HG03442 (cell line): ENCODE measurements at regions not wholly inside any gene's neighbourhood (a gene's known extent, or its start where the extent isn't known, plus 50 kb on each side); places are given as distances from the start of the nearest gene placed in this dataset.
A peak's percentile ranks its signal among the peaks of the same experiment; 100 is the strongest.

Experiments used
- ATAC-seq: cut with Tn5 transposase; IDR thresholded peaks from one replicate; pipeline ENCODE4 v1.9.1; 2021; ENCODE audit warnings: mild to moderate bottlenecking, moderate library complexity; ENCODE audit not compliant: unreplicated experiment

DNA sequence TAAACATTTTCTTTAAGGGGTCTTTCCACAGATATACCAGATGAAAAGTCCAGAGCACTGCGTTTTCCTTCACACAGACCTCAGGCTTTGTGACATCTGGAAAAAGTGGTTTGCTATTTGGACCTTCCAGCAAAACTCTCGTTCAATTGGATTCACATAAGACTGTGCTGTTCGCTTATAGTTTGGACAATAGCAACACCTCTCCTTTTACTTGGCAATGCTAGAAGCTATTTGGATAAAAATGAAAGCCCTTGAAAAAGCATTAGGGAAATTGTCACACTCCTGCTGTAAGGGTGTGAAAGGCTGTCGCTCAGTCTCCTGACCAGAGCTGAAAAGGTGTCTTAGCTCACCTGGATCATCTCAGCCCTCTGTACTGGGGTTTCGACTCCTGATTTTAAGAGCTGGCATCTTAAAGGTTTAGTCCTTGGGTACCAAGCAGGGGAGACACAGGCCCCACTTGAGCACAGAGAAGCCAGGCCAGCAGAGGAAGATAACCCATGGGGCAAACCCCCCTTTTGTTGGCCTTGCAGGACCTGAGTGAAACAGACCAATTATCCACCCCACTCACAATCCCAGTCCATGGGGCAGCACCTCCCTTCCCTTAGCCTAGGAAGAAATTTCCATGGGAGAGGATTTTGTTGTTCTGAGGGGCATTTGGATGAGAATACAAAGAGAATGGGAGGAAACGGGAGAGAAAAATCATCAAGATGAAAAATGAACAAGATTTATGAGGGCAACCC is 257.6 kb downstream of the DLEU7 start:
- ATAC-seq: no peak

DNA sequence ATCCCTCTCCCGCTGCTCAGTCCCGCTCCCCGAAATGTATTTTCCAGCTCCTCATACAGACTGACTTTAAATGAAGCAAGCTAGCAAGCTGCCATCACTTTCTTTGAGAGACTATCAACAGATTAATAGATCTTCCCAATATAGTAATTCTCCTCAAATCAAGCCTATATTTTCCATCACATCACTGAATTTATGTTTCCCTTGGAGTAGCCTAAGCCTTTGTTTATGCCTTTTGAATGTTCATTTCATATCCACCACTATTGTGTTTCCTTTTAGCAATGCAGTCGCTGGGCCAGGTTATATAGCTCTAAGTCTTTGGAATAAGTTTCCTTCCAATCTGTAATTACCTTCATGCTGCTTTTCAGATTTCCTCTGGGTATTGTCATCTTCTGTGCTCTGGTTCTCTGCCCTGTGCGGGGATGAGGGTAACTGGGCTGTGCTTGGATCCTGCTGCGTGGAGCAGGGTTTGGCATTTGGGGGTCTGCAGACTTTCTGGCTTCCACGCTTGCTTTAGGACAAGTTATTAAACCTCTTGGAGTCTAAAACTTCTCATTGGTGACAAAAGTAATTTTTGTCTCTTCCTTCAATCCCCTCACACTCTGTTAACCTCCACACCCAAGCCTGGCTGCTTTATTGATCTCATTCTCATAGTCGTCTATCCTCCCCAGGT is 256.9 kb downstream of the DLEU7 start:
- no peak for ATAC-seq

GRCh38 chr13:50587115-50587514 is 256.4 kb downstream of the DLEU7 start:
- ATAC-seq: no peak

GRCh38 chr13:50587645-50588373 is 255.7 kb downstream of the DLEU7 start:
- no peak for ATAC-seq

- ATAC-seq: no peak
Observed at GRCh38 chr13:50588491-50589130, 254.9 kb downstream of the DLEU7 start.

DNA sequence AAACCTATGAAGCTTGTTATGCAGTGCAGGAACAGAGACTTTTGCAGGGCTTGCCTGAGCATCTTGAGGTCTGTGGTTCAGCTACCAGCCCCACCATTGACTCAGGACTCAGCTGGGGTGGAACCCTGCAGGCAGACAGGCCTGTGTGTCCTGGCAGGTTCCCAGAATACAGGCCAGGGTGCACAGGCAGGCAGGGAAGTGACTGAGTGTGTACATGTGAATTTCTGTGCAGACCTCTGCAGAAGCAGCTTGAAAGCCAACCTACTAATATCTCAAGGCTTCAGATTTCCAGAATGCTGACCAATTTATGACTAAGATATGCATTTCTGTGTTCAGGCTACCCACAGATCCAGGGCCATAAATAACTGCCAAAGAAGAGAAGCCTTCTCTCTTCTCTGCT is 254.4 kb downstream of the DLEU7 start:
- peak; percentile 39 for ATAC-seq

GRCh38 chr13:50589651-50590054 is 253.8 kb downstream of the DLEU7 start:
- ATAC-seq: no peak

GRCh38 chr13:50592412-50593155 is 250.9 kb downstream of the DLEU7 start:
- no peak for ATAC-seq

GRCh38 chr13:50593207-50593606 is 250.3 kb downstream of the DLEU7 start:
- no peak for ATAC-seq

GRCh38 chr13:50594276-50595051 is 249.0 kb downstream of the DLEU7 start:
- peak; percentile 86 for ATAC-seq

DNA sequence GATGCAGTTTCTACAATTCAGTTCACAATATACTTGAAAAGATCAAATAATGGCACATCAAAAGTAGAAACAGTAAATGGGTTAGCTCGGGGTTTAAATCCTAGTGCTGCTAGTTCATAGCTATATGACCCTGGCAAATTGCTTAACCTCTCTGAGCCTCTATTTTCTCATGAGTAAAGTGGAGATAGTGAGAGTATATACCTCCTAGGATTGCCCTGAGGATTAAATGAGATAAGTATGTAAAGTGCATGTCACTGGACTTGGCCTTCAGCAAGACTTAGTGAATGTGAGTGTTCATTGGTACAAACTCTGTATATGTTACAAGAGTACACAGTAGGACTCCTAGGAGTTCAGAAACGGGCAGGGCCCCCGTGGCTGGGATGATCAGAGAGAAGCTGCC is 248.3 kb downstream of the DLEU7 start:
- ATAC-seq: no peak

DNA sequence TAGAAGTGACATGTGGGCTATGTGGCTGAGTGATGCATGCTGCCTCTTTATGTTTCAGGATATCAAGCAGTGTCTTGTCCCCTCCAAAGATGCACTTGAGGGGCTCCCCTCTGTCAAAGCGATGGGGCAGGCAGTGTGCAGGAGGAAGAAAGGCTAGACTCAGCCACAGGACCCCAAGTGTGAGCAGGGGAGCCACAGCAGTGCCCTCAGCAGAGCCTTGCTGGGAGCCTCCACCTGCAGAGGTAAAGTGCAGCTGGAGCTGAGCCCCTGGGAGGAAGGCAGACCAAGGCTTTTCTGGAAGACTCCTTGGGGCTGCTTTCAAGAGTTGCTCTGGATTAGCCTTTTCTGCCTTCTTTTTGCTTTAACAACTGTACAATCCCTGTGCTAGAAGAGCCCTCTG is 247.3 kb downstream of the DLEU7 start:
- no peak for ATAC-seq

DNA sequence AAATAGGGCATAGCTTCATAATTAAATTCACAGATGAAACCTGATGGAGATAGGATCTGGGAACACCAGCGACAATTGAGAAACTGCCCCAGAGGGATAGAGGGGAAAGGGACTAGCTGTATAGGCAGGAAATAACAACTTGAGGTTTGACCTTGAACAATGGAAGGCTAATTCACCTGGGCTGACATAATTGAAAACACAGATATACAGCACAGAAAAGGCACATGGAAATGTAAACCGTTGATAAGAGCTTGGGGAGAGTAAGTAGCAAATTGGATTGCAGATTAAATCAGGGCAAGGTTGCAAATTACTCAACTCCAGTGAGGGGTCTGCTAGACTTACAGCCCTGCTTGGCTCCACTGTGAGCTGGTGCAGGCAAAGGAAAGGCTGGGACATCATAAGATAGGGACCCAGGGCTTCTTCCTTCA is 246.7 kb downstream of the DLEU7 start:
- ATAC-seq: no peak

DNA sequence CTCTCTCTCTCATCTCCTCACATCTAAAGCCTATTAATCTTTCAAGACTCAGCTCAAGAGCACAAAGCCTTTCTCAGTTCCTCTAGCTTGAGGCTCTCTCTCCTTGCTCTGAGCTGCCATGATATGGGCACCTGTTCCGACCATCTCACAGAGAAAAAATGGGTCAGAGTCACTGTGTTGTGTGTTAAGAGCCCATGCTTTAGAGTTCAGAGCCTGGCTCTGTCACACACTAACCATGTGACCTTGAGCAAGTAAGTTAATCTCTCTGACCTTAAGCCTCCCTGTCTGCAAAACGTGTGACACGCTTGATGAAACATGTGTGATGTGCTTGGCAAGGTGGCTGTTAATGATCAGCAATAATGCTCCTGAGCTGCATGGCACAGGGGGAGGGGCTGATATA is 245.2 kb downstream of the DLEU7 start:
- no peak for ATAC-seq

- ATAC-seq: no peak
Observed at GRCh38 chr13:50599046-50599445, 244.4 kb downstream of the DLEU7 start.

DNA sequence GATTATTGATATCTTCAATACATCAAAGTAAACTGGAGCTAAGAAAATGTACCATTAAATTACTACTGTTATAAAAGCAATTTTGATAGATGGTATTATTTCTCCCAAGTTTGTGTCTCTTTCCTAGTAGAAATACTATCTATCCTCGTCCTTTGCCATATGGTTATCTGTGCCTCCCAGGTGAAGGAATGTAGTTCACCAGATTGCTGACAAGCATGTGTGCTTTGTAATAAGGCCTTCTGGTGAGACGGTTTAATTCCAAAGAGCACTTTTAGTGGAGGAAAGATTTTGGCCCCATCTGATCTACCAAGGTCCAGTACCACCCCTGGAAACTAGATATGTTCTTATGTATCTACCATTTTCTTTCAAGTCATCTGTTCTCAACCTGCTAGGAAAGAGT is 243.6 kb downstream of the DLEU7 start:
- no peak for ATAC-seq

- no peak for ATAC-seq
Observed at GRCh38 chr13:50608370-50608769, 235.1 kb downstream of the DLEU7 start.

DNA sequence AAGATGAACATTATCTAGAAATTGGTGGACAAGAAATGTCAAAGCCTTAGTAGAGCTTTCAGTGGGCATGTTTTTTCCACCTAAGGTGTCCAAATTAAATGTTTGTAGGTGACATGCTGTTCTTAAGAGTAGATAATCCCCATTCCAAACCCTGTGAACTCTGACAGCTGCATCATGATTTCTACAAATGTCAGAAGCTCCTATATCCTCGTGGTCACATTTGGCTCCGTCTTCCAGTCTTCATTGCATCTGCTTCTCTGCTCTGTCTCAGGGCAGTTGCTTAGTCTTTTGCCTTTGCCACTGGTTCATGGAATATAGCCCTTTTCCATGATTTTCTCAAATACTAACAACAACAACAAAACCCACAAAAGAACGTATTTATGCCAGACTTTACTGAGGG is 234.5 kb downstream of the DLEU7 start:
- no peak for ATAC-seq

GRCh38 chr13:50610238-50610637 is 233.3 kb downstream of the DLEU7 start:
- ATAC-seq: no peak
